HepG2 (cell line): ENCODE measurements at regions not wholly inside any gene's neighbourhood (a gene's known extent, or its start where the extent isn't known, plus 50 kb on each side); places are given as distances from the start of the nearest gene placed in this dataset.
A peak's percentile ranks its signal among the peaks of the same experiment; 100 is the strongest.

Source experiments
- AGO2 ChIP-seq: fragments of 200-400 bp; formaldehyde crosslinking; optimal IDR thresholded peaks from 2 replicates; pipeline ENCODE3; 2017; ENCODE audit warnings: mild to moderate bottlenecking, low read depth, low read length, moderate library complexity
- EHMT2 ChIP-seq: fragments of 200-600 bp; sonication (generic); IDR thresholded peaks from 2 replicates; pipeline ENCODE4 v1.7.0; 2017; ENCODE audit warnings: antibody characterized with exemption, low read depth, low read length, borderline replicate concordance
- HNRNPL ChIP-seq: fragments of 200-400 bp; formaldehyde crosslinking; IDR thresholded peaks from 2 replicates; pipeline ENCODE4 v1.6.1; 2017; ENCODE audit warnings: mild to moderate bottlenecking, low read depth, low read length
- MIER2 ChIP-seq: IDR thresholded peaks from 2 replicates; pipeline ENCODE4 v1.6.1; 2016; ENCODE audit warnings: missing biosample characterization, missing genetic modification reagents
- NBN ChIP-seq: fragments of 450-650 bp; conservative IDR thresholded peaks from 2 replicates; pipeline ENCODE4 v1.6.1; 2017
- SP4 ChIP-seq: sonication (generic); formaldehyde crosslinking; IDR thresholded peaks from 2 replicates; pipeline ENCODE4 v1.8.1; 2023; ENCODE audit warnings: mild to moderate bottlenecking, missing genetic modification reagents
- ZNF224 ChIP-seq: sonication (generic); formaldehyde crosslinking; IDR thresholded peaks from 2 replicates; pipeline ENCODE4 v1.5.0; 2020; ENCODE audit warnings: mild to moderate bottlenecking, missing genetic modification reagents
- ZNF44 ChIP-seq: sonication (generic); formaldehyde crosslinking; IDR thresholded peaks from 2 replicates; pipeline ENCODE4 v1.5.1; 2020; ENCODE audit warnings: mild to moderate bottlenecking, missing genetic modification reagents
- ZNF543 ChIP-seq: sonication (generic); formaldehyde crosslinking; IDR thresholded peaks from 2 replicates; pipeline ENCODE4 v1.4.0; 2020; ENCODE audit warnings: mild to moderate bottlenecking, missing genetic modification reagents
- ZNF761 ChIP-seq: sonication (generic); formaldehyde crosslinking; conservative IDR thresholded peaks from 2 replicates; pipeline ENCODE4 v1.4.0; 2020; ENCODE audit warnings: mild to moderate bottlenecking, missing genetic modification reagents
- ZSCAN9 ChIP-seq: IDR thresholded peaks from 2 replicates; pipeline ENCODE4 v1.6.1; 2016; ENCODE audit warnings: borderline replicate concordance
- TF ChIP-seq, protein P1 (sequence below): sonication (generic); formaldehyde crosslinking; IDR thresholded peaks from 2 replicates; pipeline ENCODE4 v1.4.0; 2020; ENCODE audit warnings: missing genetic modification reagents
- TF ChIP-seq, protein P2 (sequence below): sonication (generic); IDR thresholded peaks from 2 replicates; pipeline ENCODE4 v1.6.1; 2016; ENCODE audit warnings: low read depth, borderline replicate concordance
- TF ChIP-seq, protein P3 (sequence below): sonication (generic); formaldehyde crosslinking; IDR thresholded peaks from 2 replicates; pipeline ENCODE4 v1.4.0; 2020; ENCODE audit warnings: missing genetic modification reagents
- TF ChIP-seq, protein P4 (sequence below): sonication (generic); formaldehyde crosslinking; IDR thresholded peaks from 2 replicates; pipeline ENCODE4 v1.5.1; 2020; ENCODE audit warnings: mild to moderate bottlenecking, missing genetic modification reagents, borderline replicate concordance

DNA sequence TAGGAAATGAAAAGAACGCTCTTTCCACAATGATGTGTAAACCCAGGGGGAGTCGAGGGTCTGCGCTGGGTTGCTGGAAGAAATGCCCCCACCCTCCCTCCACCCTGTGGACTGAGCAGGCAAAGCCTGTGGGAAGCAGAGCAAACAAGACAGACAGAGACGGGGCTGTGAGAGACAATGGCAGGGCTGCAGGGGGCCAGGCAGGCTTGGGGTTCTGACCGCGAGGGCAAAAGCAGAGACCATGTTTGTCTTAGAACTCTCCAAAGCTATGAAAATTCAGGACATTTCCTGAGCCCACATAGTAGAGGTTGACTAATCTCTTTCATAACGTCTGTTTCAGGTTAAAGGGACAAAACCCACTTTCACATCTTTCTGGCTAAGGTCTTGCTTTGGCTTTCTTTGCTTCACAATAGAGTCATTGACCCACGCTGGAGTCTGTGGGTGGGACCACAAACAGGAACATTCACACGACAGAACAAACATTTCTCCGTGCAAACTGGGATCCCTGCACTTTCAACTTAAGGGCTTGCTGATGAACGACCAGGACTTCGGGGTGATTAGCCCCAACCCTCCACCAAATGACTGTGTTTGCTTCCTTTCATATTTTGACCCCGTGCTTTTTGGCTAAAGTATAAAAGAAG lies 156.0 kb upstream of the TPM1 start (continued):
- TF ChIP-seq, protein P1, sequence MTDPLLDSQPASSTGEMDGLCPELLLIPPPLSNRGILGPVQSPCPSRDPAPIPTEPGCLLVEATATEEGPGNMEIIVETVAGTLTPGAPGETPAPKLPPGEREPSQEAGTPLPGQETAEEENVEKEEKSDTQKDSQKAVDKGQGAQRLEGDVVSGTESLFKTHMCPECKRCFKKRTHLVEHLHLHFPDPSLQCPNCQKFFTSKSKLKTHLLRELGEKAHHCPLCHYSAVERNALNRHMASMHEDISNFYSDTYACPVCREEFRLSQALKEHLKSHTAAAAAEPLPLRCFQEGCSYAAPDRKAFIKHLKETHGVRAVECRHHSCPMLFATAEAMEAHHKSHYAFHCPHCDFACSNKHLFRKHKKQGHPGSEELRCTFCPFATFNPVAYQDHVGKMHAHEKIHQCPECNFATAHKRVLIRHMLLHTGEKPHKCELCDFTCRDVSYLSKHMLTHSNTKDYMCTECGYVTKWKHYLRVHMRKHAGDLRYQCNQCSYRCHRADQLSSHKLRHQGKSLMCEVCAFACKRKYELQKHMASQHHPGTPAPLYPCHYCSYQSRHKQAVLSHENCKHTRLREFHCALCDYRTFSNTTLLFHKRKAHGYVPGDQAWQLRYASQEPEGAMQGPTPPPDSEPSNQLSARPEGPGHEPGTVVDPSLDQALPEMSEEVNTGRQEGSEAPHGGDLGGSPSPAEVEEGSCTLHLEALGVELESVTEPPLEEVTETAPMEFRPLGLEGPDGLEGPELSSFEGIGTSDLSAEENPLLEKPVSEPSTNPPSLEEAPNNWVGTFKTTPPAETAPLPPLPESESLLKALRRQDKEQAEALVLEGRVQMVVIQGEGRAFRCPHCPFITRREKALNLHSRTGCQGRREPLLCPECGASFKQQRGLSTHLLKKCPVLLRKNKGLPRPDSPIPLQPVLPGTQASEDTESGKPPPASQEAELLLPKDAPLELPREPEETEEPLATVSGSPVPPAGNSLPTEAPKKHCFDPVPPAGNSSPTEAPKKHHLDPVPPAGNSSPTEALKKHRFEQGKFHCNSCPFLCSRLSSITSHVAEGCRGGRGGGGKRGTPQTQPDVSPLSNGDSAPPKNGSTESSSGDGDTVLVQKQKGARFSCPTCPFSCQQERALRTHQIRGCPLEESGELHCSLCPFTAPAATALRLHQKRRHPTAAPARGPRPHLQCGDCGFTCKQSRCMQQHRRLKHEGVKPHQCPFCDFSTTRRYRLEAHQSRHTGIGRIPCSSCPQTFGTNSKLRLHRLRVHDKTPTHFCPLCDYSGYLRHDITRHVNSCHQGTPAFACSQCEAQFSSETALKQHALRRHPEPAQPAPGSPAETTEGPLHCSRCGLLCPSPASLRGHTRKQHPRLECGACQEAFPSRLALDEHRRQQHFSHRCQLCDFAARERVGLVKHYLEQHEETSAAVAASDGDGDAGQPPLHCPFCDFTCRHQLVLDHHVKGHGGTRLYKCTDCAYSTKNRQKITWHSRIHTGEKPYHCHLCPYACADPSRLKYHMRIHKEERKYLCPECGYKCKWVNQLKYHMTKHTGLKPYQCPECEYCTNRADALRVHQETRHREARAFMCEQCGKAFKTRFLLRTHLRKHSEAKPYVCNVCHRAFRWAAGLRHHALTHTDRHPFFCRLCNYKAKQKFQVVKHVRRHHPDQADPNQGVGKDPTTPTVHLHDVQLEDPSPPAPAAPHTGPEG (CRISPR knock-in tag): no peak
- TF ChIP-seq ZNF224 (CRISPR knock-in tag): no peak
- TF ChIP-seq, protein P2, sequence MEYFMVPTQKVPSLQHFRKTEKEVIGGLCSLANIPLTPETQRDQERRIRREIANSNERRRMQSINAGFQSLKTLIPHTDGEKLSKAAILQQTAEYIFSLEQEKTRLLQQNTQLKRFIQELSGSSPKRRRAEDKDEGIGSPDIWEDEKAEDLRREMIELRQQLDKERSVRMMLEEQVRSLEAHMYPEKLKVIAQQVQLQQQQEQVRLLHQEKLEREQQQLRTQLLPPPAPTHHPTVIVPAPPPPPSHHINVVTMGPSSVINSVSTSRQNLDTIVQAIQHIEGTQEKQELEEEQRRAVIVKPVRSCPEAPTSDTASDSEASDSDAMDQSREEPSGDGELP: 0 out of 2 replicates have a peak, but pooled peaks have one; percentile 15
- TF ChIP-seq AGO2: no peak
- TF ChIP-seq NBN: no peak
- TF ChIP-seq, protein P3, sequence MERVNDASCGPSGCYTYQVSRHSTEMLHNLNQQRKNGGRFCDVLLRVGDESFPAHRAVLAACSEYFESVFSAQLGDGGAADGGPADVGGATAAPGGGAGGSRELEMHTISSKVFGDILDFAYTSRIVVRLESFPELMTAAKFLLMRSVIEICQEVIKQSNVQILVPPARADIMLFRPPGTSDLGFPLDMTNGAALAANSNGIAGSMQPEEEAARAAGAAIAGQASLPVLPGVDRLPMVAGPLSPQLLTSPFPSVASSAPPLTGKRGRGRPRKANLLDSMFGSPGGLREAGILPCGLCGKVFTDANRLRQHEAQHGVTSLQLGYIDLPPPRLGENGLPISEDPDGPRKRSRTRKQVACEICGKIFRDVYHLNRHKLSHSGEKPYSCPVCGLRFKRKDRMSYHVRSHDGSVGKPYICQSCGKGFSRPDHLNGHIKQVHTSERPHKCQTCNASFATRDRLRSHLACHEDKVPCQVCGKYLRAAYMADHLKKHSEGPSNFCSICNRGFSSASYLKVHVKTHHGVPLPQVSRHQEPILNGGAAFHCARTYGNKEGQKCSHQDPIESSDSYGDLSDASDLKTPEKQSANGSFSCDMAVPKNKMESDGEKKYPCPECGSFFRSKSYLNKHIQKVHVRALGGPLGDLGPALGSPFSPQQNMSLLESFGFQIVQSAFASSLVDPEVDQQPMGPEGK (CRISPR knock-in tag): peak; percentile 96
- TF ChIP-seq MIER2: peak; percentile 65; the same call in 1 of the 2 replicates
- TF ChIP-seq ZNF761: no peak
- peak; percentile 53; the same call in 1 of the 2 replicates for TF ChIP-seq SP4 (CRISPR knock-in tag)
- TF ChIP-seq ZSCAN9: 0 out of 2 replicates have a peak, but pooled peaks have one; percentile 49
- TF ChIP-seq ZNF44: no peak
- no peak for TF ChIP-seq EHMT2
- TF ChIP-seq ZNF543 (CRISPR knock-in tag): no peak
- TF ChIP-seq, protein P4, sequence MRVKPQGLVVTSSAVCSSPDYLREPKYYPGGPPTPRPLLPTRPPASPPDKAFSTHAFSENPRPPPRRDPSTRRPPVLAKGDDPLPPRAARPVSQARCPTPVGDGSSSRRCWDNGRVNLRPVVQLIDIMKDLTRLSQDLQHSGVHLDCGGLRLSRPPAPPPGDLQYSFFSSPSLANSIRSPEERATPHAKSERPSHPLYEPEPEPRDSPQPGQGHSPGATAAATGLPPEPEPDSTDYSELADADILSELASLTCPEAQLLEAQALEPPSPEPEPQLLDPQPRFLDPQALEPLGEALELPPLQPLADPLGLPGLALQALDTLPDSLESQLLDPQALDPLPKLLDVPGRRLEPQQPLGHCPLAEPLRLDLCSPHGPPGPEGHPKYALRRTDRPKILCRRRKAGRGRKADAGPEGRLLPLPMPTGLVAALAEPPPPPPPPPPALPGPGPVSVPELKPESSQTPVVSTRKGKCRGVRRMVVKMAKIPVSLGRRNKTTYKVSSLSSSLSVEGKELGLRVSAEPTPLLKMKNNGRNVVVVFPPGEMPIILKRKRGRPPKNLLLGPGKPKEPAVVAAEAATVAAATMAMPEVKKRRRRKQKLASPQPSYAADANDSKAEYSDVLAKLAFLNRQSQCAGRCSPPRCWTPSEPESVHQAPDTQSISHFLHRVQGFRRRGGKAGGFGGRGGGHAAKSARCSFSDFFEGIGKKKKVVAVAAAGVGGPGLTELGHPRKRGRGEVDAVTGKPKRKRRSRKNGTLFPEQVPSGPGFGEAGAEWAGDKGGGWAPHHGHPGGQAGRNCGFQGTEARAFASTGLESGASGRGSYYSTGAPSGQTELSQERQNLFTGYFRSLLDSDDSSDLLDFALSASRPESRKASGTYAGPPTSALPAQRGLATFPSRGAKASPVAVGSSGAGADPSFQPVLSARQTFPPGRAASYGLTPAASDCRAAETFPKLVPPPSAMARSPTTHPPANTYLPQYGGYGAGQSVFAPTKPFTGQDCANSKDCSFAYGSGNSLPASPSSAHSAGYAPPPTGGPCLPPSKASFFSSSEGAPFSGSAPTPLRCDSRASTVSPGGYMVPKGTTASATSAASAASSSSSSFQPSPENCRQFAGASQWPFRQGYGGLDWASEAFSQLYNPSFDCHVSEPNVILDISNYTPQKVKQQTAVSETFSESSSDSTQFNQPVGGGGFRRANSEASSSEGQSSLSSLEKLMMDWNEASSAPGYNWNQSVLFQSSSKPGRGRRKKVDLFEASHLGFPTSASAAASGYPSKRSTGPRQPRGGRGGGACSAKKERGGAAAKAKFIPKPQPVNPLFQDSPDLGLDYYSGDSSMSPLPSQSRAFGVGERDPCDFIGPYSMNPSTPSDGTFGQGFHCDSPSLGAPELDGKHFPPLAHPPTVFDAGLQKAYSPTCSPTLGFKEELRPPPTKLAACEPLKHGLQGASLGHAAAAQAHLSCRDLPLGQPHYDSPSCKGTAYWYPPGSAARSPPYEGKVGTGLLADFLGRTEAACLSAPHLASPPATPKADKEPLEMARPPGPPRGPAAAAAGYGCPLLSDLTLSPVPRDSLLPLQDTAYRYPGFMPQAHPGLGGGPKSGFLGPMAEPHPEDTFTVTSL (CRISPR knock-in tag): peak; percentile 40; the same call in 1 of the 2 replicates
- TF ChIP-seq HNRNPL: peak; percentile 71; the same call in 1 of the 2 replicates
